GM21825 (cell line): ENCODE measurements at regions not wholly inside any gene's neighbourhood (a gene's known extent, or its start where the extent isn't known, plus 50 kb on each side); places are given as distances from the start of the nearest gene placed in this dataset.

ENCODE experiments used
- ATAC-seq: cut with Tn5 transposase; IDR thresholded peaks from one replicate; pipeline ENCODE4 v1.9.1; 2021; ENCODE audit warnings: mild to moderate bottlenecking, moderate library complexity; ENCODE audit not compliant: unreplicated experiment

- ATAC-seq, result no peak
Observed at GRCh38 chr2:58521803-58522554, 280.9 kb upstream of the FANCL start.

- ATAC-seq, result no peak
Observed at GRCh38 chr2:58520903-58521302, 279.8 kb upstream of the FANCL start.

GRCh38 chr2:58517881-58518280 is 276.8 kb upstream of the FANCL start:
- no peak for ATAC-seq

- no peak for ATAC-seq
Observed at GRCh38 chr2:58516695-58517094, 275.6 kb upstream of the FANCL start.

- no peak for ATAC-seq
Observed at GRCh38 chr2:58515827-58516573, 274.9 kb upstream of the FANCL start.

GRCh38 chr2:58514252-58514651 is 273.1 kb upstream of the FANCL start:
- no peak for ATAC-seq

GRCh38 chr2:58512878-58513277 is 271.8 kb upstream of the FANCL start:
- no peak for ATAC-seq

- ATAC-seq, result no peak
Observed at GRCh38 chr2:58508006-58508405, 266.9 kb upstream of the FANCL start.

- no peak for ATAC-seq
Observed at GRCh38 chr2:58503918-58504317, 262.8 kb upstream of the FANCL start.

- ATAC-seq, result no peak
Observed at GRCh38 chr2:58502931-58503330, 261.8 kb upstream of the FANCL start.

- no peak for ATAC-seq
Observed at GRCh38 chr2:58501371-58502160, 260.4 kb upstream of the FANCL start.

GRCh38 chr2:58497168-58497567 is 256.0 kb upstream of the FANCL start:
- ATAC-seq, result no peak

- ATAC-seq, result no peak
Observed at GRCh38 chr2:58495806-58496205, 254.7 kb upstream of the FANCL start.

GRCh38 chr2:58494071-58494501 is 253.0 kb upstream of the FANCL start:
- no peak for ATAC-seq

GRCh38 chr2:58484629-58485028 is 243.5 kb upstream of the FANCL start:
- ATAC-seq, result no peak

- ATAC-seq, result no peak
Observed at GRCh38 chr2:58484221-58484620, 243.1 kb upstream of the FANCL start.

- ATAC-seq, result no peak
Observed at GRCh38 chr2:58483307-58483706, 242.2 kb upstream of the FANCL start.

GRCh38 chr2:58481670-58482069 is 240.5 kb upstream of the FANCL start:
- ATAC-seq, result no peak

GRCh38 chr2:58480141-58480540 is 239.0 kb upstream of the FANCL start:
- no peak for ATAC-seq

- no peak for ATAC-seq
Observed at GRCh38 chr2:58479535-58480140, 238.5 kb upstream of the FANCL start.

- ATAC-seq, result no peak
Observed at GRCh38 chr2:58476556-58476955, 235.4 kb upstream of the FANCL start.
